CD4-positive, alpha-beta T cell treated with Interleukin-12 subunit alpha and Interleukin-12 subunit beta, for 1 hour (primary cell): ENCODE measurements at regions not wholly inside any gene's neighbourhood (a gene's known extent, or its start where the extent isn't known, plus 50 kb on each side); places are given as distances from the start of the nearest gene placed in this dataset.
"Not testable (repeated sequence)": the region's sequence is repeated elsewhere in the genome, so short reads cannot be mapped to it uniquely, and the experiment has no call there.

Experiments used
- DNase-seq: peaks from one replicate; pipeline ENCODE4 v3.0.0-alpha.2; 2020

GRCh38 chr3:80010021-80010571, 242.3 kb upstream of the ROBO1 start:
- DNase-seq: no peak

GRCh38 chr3:80007522-80007921, 239.7 kb upstream of the ROBO1 start:
- no peak for DNase-seq

- DNase-seq: no peak
Observed at GRCh38 chr3:80006315-80006714, 238.5 kb upstream of the ROBO1 start.

GRCh38 chr3:80000022-80000421, 232.2 kb upstream of the ROBO1 start:
- DNase-seq: no peak

- no peak for DNase-seq
Observed at GRCh38 chr3:79994397-79994796, 226.6 kb upstream of the ROBO1 start.

GRCh38 chr3:79986338-79986737, 218.5 kb upstream of the ROBO1 start:
- no peak for DNase-seq

GRCh38 chr3:79985816-79986215, 218.0 kb upstream of the ROBO1 start:
- no peak for DNase-seq

GRCh38 chr3:79983118-79983517, 215.3 kb upstream of the ROBO1 start:
- no peak for DNase-seq

- no peak for DNase-seq
Observed at GRCh38 chr3:79979990-79980389, 212.2 kb upstream of the ROBO1 start.

- no peak for DNase-seq
Observed at GRCh38 chr3:79976466-79976865, 208.7 kb upstream of the ROBO1 start.

- no peak for DNase-seq
Observed at GRCh38 chr3:79973917-79974595, 206.3 kb upstream of the ROBO1 start.

GRCh38 chr3:79973482-79973881, 205.7 kb upstream of the ROBO1 start:
- DNase-seq: no peak

GRCh38 chr3:79968418-79968817, 200.6 kb upstream of the ROBO1 start:
- no peak for DNase-seq

- DNase-seq: no peak
Observed at GRCh38 chr3:79960594-79960993, 192.8 kb upstream of the ROBO1 start.

- no peak for DNase-seq
Observed at GRCh38 chr3:79957066-79957465, 189.3 kb upstream of the ROBO1 start.

GRCh38 chr3:79954756-79955155, 187.0 kb upstream of the ROBO1 start:
- DNase-seq: no peak

- DNase-seq: no peak
Observed at GRCh38 chr3:79953591-79954101, 185.8 kb upstream of the ROBO1 start.

GRCh38 chr3:79951426-79951825, 183.6 kb upstream of the ROBO1 start:
- DNase-seq: not testable (repeated sequence)

GRCh38 chr3:79947957-79948356, 180.2 kb upstream of the ROBO1 start:
- DNase-seq: no peak

GRCh38 chr3:79947469-79947868, 179.7 kb upstream of the ROBO1 start:
- no peak for DNase-seq

- no peak for DNase-seq
Observed at GRCh38 chr3:79937567-79937966, 169.8 kb upstream of the ROBO1 start.

- no peak for DNase-seq
Observed at GRCh38 chr3:79930196-79930595, 162.4 kb upstream of the ROBO1 start.

- DNase-seq: no peak
Observed at GRCh38 chr3:79928687-79929408, 161.1 kb upstream of the ROBO1 start.

- no peak for DNase-seq
Observed at GRCh38 chr3:79926522-79926921, 158.7 kb upstream of the ROBO1 start.
